Neural cell (in vitro differentiated cells): ENCODE measurements at regions not wholly inside any gene's neighbourhood (a gene's known extent, or its start where the extent isn't known, plus 50 kb on each side); places are given as distances from the start of the nearest gene placed in this dataset.

Experiments
- CTCF ChIP-seq: fragments of 450-650 bp; IDR thresholded peaks from 2 replicates; pipeline ENCODE4 v1.5.1; 2014; ENCODE audit warnings: antibody characterized with exemption, mild to moderate bottlenecking, moderate library complexity; ENCODE audit not compliant: poor library complexity, severe bottlenecking
- EP300 ChIP-seq: fragments of 450-650 bp; conservative IDR thresholded peaks from 2 replicates; pipeline ENCODE4 v1.6.1; 2014; ENCODE audit warnings: antibody characterized with exemption, mild to moderate bottlenecking, moderate library complexity; ENCODE audit not compliant: poor library complexity, severe bottlenecking
- EZH2 ChIP-seq: fragments of 200-600, 300-800 bp; shearing (Covaris generic), sonication (generic); IDR thresholded peaks from 2 replicates; pipeline ENCODE4 v1.6.1; 2014; ENCODE audit warnings: antibody characterized with exemption, low read length, borderline replicate concordance, mild to moderate bottlenecking; ENCODE audit not compliant: insufficient read depth, poor library complexity, severe bottlenecking
- POLR2AphosphoS5 ChIP-seq: IDR thresholded peaks from 2 replicates; pipeline ENCODE4 v1.6.1; 2012
- SMC3 ChIP-seq: fragments of 450-650 bp; conservative IDR thresholded peaks from 2 replicates; pipeline ENCODE4 v1.6.1; 2014; ENCODE audit warnings: antibody characterized with exemption, mild to moderate bottlenecking, moderate library complexity; ENCODE audit not compliant: poor library complexity
- TAF1 ChIP-seq: IDR thresholded peaks from 2 replicates; pipeline ENCODE4 v1.6.1; 2012; ENCODE audit warnings: low read depth

- TF ChIP-seq CTCF = no peak
- TF ChIP-seq TAF1 = no peak
- TF ChIP-seq EP300 = no peak
- TF ChIP-seq EZH2 = no peak
- no peak for TF ChIP-seq SMC3
- TF ChIP-seq POLR2AphosphoS5 = no peak
Measured at GRCh38 chr18:73839441-73839840, 308.2 kb downstream of the FBXO15 start.
